AML-193 (cell line): ENCODE measurements at regions not wholly inside any gene's neighbourhood (a gene's known extent, or its start where the extent isn't known, plus 50 kb on each side); places are given as distances from the start of the nearest gene placed in this dataset.

ENCODE experiments used
- DNase-seq, 2 experiments: peaks; one replicate each; lab custom pipeline; 2025; lab: John Stamatoyannopoulos, UW

- peak; percentile 87 to 89 for DNase-seq
These were observed 336.4 kb upstream of the BTBD3 start for GRCh38 chr20:11581271-11581670.

DNA sequence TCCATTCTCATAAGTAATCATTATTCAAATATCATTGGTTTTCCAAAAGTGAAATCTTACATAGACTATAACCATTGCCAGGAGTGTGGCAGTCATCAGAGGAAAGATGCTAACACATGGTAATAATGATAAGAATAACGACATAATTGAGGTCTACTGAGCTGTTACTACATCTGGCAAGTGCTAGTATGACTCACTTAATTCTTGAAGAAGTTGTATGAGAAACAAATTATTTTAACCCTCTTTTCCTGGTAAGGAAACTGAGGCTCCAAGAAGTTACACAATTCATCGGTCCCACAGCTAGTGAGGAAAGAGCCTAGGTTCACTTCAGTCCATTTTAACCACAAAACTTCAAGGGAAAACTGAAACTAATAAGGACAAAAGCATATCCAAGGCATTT is 335.6 kb upstream of the BTBD3 start:
- peak; percentile 52 to 54 for DNase-seq

DNA sequence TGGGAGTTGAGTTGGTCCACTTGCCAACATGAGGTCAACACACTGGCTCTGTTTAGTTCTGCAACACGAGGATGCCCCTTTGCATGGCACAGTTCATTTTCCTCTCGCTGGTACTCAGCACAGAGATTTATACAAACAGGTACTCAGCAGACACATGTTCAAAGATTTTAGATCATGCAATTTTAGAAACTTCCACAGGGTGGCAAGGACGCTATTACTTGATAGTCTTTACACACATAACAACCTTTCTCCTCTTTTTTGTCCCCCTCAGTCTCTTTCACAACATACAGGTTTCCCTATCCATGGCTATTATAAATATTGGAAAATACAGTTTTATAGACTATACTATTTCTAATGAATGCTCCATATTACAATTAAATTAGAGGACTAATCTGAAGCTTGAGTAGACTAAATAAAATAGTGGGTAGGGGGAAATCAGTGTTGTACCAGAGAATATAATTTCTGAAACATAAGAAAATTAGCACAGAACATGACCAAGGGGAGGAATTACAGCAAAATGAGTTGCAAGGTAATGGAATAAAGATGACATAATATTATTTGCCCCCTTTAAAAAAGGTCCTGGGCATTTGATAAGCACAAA is 331.8 kb upstream of the BTBD3 start:
- peak; percentile 2 to 15 for DNase-seq

- no peak for DNase-seq
These were observed 328.8 kb upstream of the BTBD3 start for GRCh38 chr20:11588875-11589274.

- no peak for DNase-seq
These were observed 325.7 kb upstream of the BTBD3 start for GRCh38 chr20:11591965-11592364.

GRCh38 chr20:11604339-11604738 is 313.4 kb upstream of the BTBD3 start:
- DNase-seq, result no peak

- no peak for DNase-seq
These were observed 310.6 kb upstream of the BTBD3 start for GRCh38 chr20:11607047-11607446.

- no peak for DNase-seq
These were observed 309.0 kb upstream of the BTBD3 start for GRCh38 chr20:11608736-11609135.

DNA sequence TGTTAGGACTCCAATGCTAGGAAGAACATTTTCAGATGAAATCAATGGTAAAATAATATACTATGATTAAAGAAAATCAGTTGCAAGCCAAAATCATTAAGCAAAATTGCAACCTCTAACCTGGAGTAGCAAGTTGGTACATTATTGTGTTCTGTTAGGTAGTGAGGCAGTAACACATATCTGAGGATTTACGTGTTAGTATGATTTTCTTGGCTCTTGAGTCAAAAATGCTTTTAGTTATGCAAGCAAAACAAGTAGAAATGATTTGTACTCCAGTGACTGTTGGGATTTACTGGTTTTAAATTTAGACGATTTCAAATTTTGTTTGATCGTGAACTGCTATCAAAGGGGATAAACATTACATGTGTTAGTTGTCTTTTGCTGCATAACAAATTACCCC is 293.0 kb upstream of the BTBD3 start:
- DNase-seq, result no peak

- DNase-seq, result no peak
These were observed 291.1 kb upstream of the BTBD3 start for GRCh38 chr20:11626551-11626950.

GRCh38 chr20:11642866-11643265 is 274.8 kb upstream of the BTBD3 start:
- no peak for DNase-seq

DNA sequence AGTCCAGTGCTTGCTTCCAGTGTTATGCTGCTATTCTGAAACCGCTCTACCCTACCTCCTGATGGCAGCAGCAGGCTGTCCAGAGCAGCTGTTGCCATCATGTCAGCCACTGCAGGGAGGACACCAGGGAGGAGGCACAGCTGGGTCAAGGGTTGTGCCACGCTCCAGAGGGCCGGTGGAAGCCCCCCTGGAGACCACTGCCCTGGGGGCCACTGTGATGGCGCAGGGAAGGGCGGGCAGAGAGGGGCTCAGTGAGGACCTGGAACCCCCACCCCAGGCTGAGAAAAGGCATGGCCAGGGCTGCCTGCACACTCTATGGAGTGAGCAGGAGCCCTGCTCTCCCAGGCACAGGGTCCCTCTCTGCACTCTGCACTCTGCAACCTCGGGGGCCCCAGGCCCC is 271.3 kb upstream of the BTBD3 start:
- DNase-seq, result no peak

DNA sequence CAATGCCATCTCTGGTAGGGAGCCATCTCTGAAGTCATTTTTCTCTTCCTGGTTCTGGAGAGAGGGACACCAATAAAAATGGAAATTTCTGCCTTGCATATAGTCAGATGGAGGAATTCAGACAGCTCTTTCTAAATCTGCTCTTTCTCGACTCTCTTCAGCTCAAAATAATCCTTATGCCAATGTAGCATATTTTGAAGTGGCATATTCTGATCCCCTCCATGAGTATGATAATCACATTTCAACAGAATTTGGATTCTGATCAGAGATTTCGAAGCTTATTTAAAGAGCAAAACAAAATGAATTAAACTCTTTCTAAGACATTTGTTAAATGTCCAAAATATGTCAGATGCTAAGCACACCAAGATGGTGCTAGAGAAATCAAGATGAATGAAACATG is 267.1 kb upstream of the BTBD3 start:
- DNase-seq, result no peak

GRCh38 chr20:11651138-11651537 is 266.6 kb upstream of the BTBD3 start:
- peak; percentile 3 to 5 for DNase-seq

GRCh38 chr20:11651647-11652046 is 266.0 kb upstream of the BTBD3 start:
- DNase-seq, result no peak

- no peak for DNase-seq
These were observed 265.6 kb upstream of the BTBD3 start for GRCh38 chr20:11652128-11652527.

DNA sequence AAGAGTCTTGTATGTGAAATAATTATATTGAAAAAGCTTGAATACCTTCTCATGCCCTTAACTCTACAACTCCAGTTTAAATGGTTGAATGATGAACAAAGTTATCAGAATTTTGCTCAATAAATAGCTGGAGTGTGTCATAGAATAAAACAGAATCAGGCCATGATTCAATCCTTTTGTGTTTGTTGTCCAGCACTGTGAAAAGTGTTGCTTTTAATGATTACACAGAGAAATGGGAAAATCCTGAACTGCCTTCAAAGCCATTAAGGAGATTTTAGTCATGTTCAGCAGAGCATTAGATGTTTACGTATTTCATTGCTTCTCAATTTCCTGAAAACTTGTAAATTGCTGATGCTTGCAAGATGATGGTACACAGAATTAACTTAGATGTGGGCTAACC is 262.9 kb upstream of the BTBD3 start:
- no peak for DNase-seq

GRCh38 chr20:11660673-11661072 is 257.0 kb upstream of the BTBD3 start:
- no peak for DNase-seq

- no peak for DNase-seq
These were observed 246.6 kb upstream of the BTBD3 start for GRCh38 chr20:11671015-11671511.

DNA sequence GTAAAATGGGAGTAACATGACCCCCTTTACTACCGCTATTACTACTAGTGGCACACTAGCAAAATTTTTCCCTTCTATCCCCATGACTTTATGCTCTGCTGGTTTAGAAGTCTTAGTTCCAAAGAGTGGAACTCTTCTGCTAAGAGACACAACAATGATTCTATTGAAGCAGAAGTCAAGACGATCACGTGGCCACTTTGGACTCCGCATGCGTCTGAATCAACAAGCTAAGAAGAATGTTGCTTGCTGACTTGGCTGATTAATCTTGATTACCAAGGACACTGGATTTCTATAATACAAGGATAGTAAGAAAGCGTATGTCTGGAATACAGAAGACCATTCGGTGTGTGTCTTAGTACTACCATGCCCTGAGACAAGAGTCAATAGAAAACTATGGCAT is 244.7 kb upstream of the BTBD3 start:
- DNase-seq, result no peak

DNA sequence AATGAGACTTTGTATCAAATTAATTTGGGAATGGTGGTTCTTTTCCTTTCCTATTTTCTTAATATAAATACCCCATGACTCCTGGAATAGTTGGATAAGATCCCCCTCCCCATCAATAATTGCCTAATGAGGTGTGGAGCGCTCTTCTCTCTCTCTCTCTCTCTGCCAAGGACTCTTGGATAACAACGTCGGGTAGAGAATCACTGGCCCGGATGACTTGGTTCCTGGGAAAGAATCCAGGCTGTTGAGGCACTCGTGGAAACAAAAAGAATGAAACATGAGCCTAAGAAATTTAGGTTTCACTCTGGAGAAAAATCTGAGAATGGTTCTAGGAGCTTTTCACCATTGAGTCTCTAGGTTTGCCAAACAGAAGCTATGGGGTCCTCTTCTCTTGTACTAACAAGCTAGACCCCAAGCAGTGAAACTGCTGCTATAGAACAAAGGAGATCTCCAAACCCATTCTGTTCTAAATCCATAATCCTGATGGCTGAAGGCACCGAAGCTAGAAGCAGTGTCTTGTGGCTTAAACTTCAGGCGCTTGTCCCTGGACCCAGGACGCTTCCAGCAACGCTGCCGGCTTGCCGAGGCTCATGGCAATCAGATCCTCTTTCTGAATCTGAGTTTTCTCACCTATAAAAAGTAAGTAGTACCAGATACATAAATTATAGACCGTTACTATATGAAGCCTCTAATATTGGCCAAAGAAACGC is 241.6 kb upstream of the BTBD3 start:
- no peak for DNase-seq

- DNase-seq, result peak; percentile 8 to 21
These were observed 240.9 kb upstream of the BTBD3 start for GRCh38 chr20:11676630-11677287.

DNA sequence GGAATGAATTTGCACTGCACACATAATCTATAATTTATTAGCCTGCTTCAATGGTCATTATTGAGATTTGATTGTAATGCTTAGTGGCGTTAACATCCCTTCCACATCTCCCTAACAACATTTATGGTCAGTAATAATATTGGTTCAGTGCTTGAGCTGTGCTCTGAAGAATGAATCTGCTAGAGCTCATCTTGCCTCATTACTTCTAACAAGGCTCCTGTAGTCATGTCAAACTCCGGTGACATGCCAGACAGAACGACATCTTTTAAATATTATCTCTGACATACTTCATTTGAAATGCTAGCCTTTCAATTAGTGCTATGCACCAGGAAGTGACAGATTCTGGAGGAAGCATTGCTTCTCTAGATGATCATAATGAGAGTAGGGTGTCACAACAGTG is 240.3 kb upstream of the BTBD3 start:
- no peak for DNase-seq
